ENCODE measurements at regions not wholly inside any gene's neighbourhood (a gene's known extent, or its start where the extent isn't known, plus 50 kb on each side); places are given as distances from the start of the nearest gene placed in this dataset.

- intact Hi-C loops (cut with DNase I), result loop anchor here in 1 of 10 donors (10.0 kb wide), 1 partner anchor 147 kb away; the partner anchor contains the start of gene HEY2
- H3K4me1 ChIP-seq, result peaks cover 0 to 19% (median 4%) of the 10 kb centered on the region in 12 donors
- H3K36me3 ChIP-seq, result no peaks in the 10 kb centered on the region
- no peaks in the 10 kb centered on the region for H3K27me3 ChIP-seq
- no peak for TF ChIP-seq CTCF (IDR thresholded peaks at IDR 0.05)
- no peak for TF ChIP-seq POLR2A (IDR thresholded peaks at IDR 0.05)
- H3K9me3 ChIP-seq, result peaks cover 0 to 1% (median 0%) of the 10 kb centered on the region in 12 donors
- H3K4me3 ChIP-seq, result no peak overlapping the region
- H3K27ac ChIP-seq, result peak overlapping the region in 9 of 12 donors; percentile 24 to 75 (median 60)
- WGBS, 4 donors, result 42 to 53% (median 43%) methylated on average over 7 of the region's 7 CpGs
- peak; percentile 59 to 77 (median 68) for ATAC-seq
- DNase-seq, result peak in 3 of 5 donors; percentile 44 to 69 (median 65)
Measured at GRCh38 chr6:125597411-125598253, 151.8 kb upstream of the HEY2 start.

DNA sequence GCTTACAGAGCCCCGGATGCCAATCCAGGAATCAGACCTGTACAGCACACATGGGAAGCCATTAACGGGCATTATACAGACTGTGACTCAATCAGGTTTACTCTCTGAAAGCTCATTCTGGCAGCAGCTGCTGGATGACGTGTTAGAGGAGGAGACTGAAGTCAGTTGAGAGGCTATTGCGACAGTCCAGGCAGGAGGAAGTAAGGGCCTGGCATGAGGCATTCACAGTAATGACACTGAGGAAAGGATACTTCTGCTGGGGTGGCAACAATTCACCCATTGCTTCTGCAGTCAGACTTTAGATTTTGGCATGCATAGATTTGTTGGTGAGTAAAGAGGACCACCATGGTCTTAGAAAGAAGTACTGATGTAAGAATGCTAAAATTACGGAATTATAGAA lies 151.0 kb upstream of the HEY2 start:
- H3K4me1 ChIP-seq, result peaks cover 0 to 19% (median 4%) of the 10 kb centered on the region in 12 donors
- no peaks in the 10 kb centered on the region for H3K36me3 ChIP-seq
- no peaks in the 10 kb centered on the region for H3K27me3 ChIP-seq
- intact Hi-C loops (cut with DNase I), result loop anchor here in 1 of 10 donors (10.0 kb wide), 1 partner anchor 146 kb away; the partner anchor contains the start of gene HEY2
- ATAC-seq (peak in 3 of 4 donors; percentile 86 to 96 (median 92)), DNase-seq (peak in 4 of 5 donors; percentile 20 to 88 (median 68))
- no peak for TF ChIP-seq POLR2A (IDR thresholded peaks at IDR 0.05)
- TF ChIP-seq CTCF (IDR thresholded peaks at IDR 0.05), result no peak
- no peak overlapping the region for H3K4me3 ChIP-seq
- peak overlapping the region in 8 of 12 donors; percentile 17 to 75 (median 58) for H3K27ac ChIP-seq
- WGBS, 4 donors, result 60 to 76% (median 66%) methylated on average over 5 of the region's 5 CpGs
- peaks cover 0 to 9% (median 2%) of the 10 kb centered on the region in 12 donors for H3K9me3 ChIP-seq

- H3K27me3 ChIP-seq, result no peaks in the 10 kb centered on the region
- TF ChIP-seq POLR2A (IDR thresholded peaks at IDR 0.05) (no peak), CTCF (IDR thresholded peaks at IDR 0.05) (no peak)
- no peaks in the 10 kb centered on the region for H3K4me1 ChIP-seq
- WGBS, 4 donors, result 80 to 93% (median 84%) methylated on average over 1 of the region's 1 CpG
- peaks cover 0 to 24% (median 3%) of the 10 kb centered on the region in 12 donors for H3K9me3 ChIP-seq
- no peak overlapping the region for H3K4me3 ChIP-seq
- ATAC-seq (no peak), DNase-seq (no peak)
- no peaks in the 10 kb centered on the region for H3K36me3 ChIP-seq
- H3K27ac ChIP-seq, result no peak overlapping the region
- intact Hi-C loops (cut with DNase I), result no loop called here
Measured at GRCh38 chr6:125604257-125604656, 145.2 kb upstream of the HEY2 start.
